ENCODE measurements at regions not wholly inside any gene's neighbourhood (a gene's known extent, or its start where the extent isn't known, plus 50 kb on each side); places are given as distances from the start of the nearest gene placed in this dataset.
"Not testable (repeated sequence)": the region's sequence is repeated elsewhere in the genome, so short reads cannot be mapped to it uniquely, and the experiment has no call there.

DNA sequence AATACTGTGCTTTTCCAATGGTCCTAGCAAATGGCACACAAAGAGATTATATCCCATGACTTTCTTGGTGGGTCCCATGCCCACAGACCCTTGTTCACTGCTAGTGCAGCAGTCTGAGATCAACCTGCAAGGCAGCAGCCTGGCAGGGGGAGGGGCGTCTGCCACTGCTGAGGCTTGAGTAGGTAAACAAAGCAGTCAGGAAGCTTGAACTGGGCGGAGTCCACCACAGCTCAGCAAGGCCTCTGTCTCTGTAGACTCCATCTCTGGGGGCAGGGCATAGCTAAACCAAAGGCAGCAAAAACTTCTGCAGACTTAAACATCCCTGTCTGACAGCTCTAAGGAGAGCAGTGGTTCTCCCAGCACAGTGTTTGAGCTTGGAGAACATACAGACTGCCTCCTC, 82.9 kb downstream of the ZNF737 start:
- DNase-seq = no peak

DNA sequence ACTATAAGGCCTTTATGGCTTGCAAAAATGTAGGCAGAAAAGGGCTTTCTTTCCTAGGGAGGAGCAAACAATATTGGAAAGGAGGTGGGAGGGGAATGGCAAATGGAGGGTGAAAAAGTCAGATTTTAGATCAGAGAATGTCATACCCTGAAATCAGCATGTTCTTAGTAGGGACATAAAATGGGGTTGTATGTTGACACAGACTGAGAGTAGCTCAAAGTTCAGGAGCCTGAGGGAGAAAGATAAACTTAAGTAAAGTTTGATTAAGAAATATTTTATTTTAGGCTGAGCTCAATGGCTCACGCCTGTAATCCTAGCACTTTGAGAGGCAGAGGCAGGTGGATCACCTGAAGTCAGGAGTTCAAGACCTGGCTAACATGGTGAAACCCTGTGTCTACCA, 83.8 kb downstream of the ZNF737 start:
- DNase-seq = no peak

DNA sequence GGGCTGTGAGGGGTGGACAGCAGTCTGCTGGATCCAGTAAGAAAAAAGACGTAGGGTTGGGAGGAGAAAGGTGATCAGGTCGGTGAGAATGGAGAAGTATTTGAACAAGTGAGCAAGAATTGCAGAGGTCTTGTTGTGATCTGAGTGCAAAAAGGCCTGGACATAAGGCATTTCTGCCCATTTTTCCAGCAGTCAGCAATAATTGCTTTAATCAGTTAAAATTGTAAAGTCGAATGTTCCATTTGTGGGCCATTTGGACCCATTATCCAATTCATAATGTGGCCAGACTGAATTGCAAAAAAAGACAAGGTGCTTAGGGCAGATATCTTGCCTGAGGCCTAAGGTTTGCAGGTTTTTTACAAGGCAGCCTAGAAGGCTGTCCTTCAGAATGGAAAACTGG, 86.1 kb downstream of the ZNF737 start:
- no peak for DNase-seq

DNA sequence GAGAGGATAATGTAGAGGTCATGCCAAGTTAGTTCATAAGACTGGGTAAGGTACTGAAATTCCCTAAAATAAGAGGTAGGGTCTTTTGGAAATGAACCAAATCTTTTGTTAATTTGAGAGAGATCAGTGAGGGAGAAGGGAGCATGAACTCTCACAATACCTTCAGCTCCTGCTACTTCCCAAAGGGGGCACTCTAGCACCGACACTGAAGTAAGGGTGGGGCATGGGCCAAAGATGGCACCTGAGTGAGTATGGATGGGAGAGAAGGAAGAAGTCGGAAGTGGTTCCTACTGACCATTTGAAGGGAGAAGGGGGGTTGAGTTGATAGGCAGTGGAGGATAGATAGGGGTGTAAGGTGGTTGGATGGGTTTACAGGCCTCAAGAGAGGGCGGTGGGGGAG, 86.6 kb downstream of the ZNF737 start:
- no peak for DNase-seq

DNA sequence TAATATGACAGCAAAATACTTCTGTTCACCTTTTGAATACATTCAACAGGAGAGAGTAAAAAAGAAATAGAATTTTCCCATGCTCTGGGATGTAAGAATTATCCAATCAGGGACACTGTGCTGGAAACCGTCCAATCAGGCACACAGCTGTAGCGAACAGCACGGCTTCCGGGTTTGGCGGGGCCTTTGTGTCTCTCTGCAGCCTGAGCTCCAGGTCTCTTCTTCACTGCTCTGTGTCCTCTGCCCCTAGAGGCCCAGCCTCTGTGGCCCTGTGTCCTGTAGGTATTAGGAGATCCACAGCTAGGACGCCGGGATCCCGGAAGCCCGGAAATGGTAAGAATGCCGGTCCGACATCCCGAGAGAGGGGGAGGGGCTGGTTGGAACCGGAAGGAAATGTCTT, 92.7 kb downstream of the ZNF737 start:
- DNase-seq = no peak

DNA sequence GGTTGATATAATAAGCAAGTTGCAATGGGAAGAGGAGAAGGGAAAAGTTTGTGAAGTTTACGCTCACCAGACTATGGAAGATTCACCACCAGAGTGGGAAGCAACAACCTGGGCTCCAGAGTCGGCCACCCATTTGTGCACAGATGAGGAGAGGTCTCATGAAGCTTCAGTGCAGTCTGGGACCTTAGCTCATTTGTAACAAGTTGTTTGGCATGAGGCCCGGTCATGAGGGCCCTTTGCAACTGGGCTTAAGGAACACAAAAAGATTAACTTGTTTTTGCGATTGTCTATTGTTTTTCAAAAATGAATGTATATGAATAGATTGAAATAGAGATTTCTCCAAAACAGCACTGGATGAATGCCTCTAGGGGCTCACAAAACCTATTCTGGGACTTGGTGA, 94.2 kb downstream of the ZNF737 start:
- no peak for DNase-seq

DNA sequence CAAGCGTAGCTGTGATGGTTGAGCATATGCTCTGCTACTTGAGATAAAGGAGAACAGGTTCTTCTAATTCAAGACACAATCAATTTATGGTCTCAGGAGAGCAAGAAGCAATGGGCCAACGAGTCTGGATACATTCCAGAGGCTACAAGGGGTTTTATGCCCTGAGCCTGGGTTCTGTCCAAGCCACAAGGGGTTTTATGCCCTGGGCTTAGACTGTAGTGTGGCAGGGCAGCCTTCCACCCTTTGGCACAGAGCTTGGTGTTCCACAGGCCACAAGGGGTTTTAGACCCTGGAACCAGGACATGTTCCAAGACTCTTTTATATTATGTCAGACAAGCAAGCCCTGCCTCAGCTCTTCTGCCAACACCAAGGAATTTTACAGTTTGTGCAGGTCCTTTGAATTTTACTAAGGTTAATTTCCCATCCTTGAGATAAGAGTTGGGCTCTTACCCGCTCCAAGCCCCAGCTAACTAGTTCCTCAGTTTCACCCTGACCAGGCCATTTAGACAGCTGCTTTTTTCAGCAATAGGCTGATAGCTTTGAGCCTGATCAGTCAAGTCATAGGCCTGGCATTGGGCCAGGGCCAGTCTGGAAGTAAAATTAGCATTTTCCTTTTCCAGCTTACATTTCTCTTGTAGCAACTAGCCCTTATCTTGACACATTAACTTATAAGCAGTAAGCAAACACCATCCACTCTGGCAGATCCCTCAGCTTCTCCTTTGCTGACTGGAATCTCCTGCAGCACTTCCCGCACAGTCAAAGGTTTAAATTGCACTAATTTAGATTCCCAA, 95.0 kb downstream of the ZNF737 start:
- DNase-seq = no peak

DNA sequence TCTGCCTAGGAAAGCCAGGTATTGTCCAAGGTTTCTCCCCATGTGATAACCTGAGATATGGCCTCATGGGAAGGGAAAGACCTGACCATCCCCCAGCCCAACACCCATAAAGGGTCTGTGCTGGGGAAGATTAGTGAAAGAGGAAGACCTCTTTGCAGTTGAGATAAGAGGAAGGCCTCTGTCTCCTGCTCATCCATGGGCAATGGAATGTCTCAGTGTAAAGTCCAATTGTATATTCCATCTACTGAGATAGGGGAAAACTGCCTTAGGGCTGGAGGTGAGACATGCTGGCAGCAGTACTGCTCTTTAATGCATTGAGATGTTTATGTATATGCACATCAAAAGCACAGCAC, 99.0 kb downstream of the ZNF737 start:
- DNase-seq = not testable (repeated sequence)

DNA sequence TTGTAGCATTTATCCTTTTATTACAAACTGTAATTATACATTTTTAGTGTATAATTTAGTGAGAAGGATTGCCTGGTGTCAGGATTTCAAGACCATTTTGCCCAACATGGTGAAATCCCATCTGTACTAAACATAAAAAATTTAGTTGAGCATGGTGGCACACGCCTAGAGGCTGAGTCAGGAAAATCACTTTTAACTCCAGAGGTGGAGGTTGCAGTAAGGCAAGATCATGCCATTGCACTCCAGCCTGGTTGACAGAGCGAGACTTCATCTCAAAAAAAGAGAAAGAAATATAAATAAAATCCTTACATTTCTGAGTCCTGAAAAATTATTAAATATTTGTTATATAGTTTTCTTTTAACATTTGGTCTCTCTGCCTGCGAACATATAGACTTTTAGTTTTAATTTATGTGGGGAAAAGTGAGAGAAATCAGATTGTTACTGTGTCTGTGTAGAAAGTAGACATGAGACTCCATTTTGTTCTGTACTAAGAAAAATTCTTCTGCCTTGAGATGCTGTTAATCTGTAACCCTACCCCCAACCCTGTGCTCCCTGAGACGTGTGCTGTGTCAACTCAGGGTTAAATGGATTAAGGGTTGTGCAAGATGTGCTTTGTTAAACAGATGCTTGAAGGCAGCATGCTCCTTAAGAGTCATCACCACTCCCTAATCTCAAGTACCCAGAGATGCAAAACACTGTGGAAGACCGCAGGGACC, 99.5 kb downstream of the ZNF737 start:
- not testable (repeated sequence) for DNase-seq

DNA sequence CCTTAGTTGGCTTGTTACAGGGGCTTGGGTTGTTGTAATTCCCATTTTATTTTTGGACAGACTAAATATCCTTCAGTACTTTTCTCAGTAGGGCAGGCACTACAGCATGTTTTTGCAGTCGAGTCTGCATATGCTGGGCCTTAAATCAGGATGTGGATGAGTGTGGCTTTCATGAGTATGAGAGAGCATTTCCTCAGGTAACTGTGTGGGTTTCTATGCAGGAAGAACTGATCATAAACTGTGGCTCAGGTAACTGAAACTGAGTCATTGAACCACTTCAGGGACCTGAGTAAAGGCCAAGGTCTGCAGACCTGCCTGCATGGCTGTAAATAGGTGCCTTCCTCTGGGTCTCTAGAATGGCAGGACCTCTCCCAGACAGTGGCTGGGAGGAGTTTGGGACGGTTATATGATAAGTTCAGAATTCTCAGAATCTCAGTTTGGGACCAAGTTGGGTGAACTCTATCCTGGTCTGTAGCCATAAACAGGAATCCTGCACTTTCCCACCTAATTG, 112.1 kb downstream of the ZNF737 start:
- DNase-seq = no peak

DNA sequence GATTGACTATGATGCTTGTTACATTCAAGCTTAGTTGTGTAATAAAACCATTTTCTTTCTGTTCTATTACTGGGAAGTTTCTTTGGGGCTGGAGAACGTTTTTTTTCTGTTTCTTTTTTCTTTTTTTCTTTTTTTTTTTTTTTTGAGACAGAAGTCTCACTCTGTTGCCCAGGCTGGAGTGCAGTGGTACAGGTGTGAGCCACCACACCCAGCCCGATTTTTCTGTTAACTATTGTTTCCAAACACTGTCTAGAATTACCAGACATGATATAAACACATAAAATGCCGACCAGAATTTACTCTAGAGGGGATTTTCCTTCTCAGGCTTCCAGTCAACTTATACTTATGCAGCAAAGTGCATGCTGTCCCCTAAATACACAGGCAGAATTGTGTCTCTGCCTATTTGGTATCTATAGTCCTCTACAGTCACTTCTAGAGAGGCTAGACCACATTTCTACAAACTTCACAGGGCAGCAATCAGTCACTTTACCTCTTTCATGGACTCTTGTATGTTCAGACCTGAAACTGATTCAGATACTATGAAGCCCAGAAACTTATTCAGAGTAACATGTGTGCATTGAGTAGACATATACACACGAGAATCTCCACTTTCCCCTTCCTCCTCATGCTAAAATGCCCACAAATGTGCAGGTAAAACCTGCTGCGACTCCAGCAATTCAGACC, 121.2 kb downstream of the ZNF737 start:
- DNase-seq = no peak

DNA sequence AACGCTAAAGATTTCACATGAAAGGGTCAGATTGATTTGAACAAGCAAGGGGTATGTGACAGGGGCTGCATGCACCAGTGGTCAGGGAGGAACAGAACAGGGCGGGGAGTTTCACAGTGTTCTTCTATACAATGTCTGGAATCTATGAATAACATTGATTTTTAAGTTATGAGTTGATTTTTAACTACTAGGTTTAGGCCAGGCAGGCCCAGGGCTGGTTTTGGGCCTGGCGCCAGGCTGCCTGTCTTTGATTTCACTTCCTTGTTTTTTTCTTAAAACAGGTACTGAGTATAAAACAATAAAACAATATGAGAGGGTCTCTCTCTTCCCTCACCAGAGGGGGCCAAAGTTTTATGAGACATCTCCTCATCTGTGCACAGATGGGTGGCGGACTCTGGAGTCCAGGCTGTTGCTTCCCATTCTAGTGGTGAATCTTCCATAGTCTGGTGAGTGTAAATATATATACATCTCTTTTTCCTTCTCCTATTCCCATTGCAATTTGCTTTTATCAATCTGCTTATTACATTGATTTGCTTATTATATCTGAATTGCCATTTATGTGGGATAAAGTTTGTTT, 133.2 kb downstream of the ZNF737 start:
- not testable (repeated sequence) for DNase-seq

DNA sequence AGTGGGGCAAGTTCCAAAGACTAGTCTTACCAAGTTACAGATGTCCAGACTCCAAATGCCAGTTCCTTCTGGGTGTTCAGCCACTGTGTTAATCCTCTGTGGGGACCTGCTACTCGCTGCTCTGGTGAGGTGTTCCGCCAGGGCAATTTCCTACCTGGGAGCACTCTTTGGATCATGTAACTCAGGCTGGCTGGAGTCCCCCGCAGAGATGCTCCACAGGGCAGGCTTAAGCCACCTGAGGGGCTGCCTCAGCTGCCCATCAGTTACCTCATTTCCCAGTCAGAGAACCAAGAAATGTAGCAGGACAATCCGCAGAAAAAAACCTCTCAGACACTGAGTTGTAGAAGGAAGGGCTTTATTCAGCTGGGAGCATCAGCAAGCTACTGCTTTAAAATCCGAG, 133.8 kb downstream of the ZNF737 start:
- DNase-seq = no peak

DNA sequence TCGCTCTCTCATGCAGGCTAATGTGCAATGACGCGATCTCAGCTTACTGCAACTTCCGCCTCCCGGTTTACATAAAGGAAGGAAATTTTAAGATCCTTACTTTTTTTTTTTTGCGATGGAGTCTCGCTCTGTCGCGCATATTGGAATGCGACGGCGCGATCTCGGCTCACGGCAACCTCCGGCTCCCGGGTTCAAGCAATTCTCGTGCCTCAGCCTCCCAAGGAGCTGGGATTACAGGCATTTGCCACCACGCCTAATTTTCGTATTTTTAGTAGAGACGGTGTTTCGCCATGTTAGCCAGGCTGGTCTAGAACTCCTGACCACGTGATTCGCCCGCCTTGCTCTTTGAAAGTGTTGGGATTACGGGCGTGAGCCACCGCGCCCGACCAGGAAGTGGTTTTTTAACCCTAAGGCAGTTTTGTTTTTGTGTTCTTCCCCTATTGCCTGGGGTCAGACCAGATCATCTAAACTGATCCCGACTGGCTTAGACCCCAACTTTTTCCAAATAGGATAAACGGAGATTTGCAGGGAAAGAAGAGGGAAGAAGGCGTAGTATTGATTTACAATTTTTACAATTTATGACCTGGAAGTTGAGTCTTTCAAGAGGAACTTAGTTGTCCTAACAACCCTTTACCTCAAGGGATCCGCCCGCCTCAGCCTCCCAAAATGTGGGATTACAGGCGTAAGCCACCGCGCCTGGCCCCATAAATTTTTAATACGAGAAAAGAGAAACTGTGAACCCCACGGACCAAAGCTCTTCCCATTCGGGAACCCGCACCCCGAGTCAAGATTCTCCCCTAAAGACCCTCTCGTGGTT, 142.0 kb downstream of the ZNF737 start:
- peak; percentile 63 for DNase-seq

DNA sequence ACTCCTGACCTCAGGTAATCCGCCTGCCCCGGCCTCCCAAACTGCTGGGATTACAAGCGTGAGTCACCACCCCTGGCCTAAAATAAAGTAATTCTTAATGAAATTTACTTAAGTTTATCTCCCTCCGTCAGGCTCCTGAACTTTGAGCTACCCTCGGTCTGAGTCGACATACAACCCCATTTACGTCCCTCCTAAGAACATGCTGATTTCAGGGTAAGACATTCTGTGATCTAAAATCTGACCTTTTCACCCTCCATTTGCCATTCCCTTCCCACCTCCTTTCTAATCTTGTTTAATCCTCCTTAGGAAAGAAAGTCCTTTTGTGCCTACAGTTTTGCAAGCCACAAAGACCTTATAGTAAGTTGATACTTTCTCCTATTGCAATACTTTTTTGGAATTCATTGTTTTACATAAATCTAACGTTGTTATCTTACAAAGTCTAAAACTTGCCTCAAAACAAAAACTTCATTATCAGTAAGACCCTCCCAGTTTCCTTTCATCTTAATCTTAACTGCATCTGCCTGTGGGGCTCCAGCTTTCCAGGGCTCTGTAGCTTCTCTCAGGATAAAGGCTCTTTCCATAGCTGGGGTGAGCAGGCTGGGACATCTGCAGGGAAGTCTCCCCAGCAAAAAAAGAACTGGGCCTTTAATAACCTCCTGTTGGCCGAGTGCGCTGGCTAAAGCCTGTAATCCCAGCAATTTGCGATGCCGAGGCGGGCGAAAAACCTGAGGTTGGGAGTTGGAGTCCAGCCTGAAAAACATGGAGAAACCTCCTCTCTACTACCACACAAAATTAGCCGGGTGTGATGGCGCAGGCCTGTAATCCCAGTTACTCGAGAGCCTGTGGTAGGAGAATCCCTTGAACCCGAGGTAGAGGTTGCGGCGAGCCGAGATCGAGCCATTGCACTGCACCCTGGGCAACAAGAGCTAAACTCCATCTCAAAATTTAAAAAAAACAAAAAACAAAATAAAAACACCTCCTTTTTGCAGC, 143.1 kb downstream of the ZNF737 start:
- DNase-seq = no peak

DNA sequence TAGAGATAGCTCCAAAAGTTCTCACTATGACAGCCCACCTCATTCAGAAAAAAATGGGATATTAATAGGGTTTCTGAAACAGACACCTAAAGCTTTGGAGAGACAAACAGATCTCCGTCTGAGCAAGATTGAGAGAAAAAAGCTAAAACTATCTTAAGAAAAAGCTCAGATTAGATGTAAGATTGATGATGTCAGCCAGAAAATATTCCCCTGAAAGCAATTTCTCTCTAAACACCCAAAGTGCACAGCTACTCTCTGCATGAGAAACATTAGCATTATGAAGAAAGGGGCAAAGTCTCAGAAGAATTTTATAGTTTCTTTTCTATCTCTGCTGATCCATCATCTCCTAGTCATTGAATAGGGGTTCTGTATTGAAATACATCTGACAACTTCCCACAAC, 148.9 kb downstream of the ZNF737 start:
- no peak for DNase-seq

DNA sequence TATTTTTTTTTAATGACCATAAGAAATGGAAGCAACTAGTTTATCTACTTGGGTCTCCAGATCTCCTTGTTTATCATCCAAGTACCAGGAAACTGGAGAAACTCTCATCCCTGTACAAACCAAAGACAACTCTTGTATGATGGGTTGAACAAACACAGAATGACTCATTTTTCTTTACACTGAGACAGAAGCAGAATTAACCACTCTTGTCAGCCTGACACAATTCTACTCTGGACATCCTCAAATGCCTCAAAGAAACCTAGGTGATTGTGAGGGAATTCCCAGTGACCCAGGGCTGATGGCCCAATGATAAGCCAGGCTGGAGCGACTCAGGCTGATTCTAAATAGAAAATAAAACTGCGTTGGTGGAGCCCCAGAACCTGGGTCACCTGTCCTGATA, 151.5 kb downstream of the ZNF737 start:
- DNase-seq = no peak

DNA sequence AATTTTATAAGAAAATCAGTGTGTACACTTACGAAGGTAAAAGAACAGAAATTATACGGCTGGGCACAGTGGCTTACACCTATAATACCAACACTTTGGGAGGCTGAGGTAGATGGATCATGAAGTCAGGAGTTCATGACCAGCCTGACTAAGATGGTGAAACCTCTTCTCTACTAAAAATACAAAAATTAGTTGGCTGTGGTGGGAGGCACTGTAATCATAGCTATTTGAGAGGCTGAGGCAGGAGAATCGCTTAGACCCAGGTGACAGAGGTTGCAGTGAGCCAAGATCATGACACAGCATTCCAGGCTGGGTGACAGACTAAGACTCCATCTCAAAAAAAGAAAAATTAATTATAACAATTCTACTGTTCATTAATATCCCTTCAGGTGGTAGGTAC, 151.9 kb downstream of the ZNF737 start:
- no peak for DNase-seq

DNA sequence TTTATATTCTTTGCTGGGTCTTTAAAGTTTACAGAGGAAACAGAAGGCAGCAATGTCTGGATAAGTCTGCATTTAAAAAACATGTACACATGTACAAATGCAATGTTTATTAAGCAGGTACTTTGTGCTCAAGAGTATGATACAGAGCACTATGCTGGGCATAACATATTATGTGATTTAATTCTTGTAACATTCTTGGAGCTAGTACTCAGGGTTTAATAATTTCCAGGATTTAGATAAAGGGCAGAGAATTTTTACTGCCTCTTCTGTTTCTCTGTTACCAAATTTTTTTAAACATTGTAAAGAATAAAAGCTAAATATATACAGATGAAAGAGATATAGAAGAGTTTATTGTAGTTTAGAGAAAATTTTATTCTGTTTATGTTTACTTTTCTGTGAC, 152.7 kb downstream of the ZNF737 start:
- no peak for DNase-seq

DNA sequence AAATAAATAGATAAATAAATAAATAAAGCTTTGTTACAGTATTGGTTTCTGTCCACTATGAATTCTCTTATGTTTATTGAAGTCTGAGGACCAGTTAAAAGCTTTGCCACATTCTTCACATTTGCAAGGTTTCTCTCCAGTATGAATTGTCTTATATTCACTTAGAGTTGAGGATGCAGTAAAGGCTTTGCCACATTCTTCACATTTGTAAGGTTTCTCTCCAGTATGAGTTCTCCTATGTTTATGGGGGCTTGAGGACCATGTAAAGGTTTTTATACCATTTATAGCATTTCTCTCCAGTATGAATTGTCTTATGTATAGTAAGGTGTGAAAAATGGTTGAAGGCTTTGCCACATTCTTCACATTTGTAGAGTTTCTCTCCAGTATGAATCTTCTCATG, 168.3 kb downstream of the ZNF737 start:
- DNase-seq = no peak

DNA sequence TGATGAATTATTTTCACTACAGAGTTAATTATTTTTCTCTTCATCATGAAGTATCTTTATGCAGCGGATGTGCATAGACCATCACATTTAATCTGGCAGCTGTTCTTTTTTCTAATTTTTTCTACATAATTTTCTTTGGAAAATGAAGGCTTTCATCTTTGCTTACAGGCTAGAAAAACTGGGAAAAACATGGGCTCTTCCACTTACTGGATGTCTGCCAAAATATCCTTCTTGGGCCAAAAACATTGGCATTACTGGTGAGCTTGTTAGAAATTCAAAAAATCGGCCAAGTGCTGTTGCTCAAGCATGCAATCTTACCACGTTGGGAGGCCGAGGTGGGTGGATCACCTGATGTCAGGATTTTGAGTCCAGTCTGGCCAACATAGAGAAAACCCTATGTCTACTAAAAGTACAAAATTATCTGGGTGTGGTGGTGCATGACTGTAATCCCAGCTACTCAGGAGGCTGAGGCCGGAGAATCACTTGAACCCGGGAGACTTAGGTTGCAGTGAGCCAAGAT, 176.8 kb downstream of the ZNF737 start:
- DNase-seq = no peak

Data from activated CD8-positive, alpha-beta memory T cell treated with anti-CD3 and anti-CD28 coated beads, Interleukin-2, amount 50 U/mL, for 48 hours (primary cell).